NCI-H1092 treated with DMSO at 0.1 percent for 48 hours (cell line): ENCODE measurements at regions not wholly inside any gene's neighbourhood (a gene's known extent, or its start where the extent isn't known, plus 50 kb on each side); places are given as distances from the start of the nearest gene placed in this dataset.
"Not testable (repeated sequence)": the region's sequence is repeated elsewhere in the genome, so short reads cannot be mapped to it uniquely, and the experiment has no call there.

ENCODE experiments used
- DNase-seq: peaks from one replicate; lab custom pipeline; 2025; lab: John Stamatoyannopoulos, UW

DNA sequence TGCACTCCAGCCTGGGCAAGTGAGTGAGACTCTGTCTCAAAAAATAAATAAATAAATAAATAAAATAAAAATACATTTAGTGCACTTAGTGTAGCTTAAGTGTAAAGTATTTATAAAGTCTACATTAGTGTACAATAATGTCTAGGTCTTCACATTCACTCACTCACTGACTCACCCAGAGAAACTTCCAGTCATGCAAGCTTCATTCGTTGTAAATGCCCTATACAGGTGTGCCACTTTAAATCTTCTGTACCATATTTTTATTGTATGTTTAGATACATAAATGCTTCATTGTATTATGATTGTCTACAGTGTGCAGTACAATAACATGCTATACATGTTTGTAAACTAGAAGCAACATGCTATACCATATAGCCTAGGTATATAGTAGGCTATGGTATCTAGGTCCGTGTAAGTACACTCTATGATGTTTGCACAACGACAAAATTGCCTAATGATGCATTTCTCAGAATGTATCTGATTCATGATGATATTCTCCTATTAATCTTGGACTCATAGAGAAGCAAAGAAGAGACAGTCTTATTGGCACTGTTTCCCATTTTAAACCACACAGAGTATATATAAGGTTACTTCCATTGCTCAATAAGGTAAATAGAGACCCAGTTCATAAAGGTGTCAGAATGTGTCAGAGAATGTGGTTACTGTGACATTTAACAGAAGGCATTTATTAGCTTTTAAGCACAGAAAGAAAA is 1314.9 kb downstream of the CDH11 start:
- DNase-seq, result no peak

DNA sequence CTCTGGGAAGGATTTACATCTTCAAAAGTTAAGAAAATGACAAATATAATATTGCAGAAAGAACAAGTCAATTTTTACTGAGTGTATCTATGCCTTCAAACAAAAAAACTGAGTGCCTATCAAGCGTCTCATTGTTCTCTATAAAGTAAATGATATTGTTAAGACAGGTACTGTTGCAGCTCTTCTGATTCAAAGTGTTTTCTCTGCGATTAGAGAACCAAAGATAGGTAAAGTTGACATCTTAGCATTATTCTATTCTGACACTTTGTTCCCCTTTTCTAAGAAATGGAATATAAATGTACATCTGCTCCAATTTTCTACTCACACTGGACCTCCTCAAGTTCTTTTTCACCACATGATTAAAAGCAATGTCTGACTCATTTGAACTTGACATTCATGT is 1317.7 kb downstream of the CDH11 start:
- DNase-seq, result no peak

DNA sequence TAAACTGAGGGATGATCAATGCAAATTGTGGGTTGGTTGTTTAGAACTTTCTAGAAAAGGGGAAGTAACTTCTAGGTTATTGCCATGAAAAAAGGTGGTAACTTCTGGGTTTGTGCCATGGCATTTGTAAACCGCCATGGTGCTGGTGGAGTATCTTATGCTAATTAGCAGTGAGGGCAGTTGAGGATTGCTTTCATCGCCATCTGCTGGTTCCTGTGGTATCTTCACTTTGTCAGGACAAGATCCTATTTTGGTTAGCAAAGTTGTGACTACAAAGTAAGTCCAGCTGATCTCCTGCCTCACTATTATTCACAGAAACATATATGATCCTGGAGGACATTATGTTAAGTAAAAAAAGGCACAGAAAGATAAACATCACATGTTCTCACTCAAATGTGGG is 1332.3 kb downstream of the CDH11 start:
- no peak for DNase-seq

DNA sequence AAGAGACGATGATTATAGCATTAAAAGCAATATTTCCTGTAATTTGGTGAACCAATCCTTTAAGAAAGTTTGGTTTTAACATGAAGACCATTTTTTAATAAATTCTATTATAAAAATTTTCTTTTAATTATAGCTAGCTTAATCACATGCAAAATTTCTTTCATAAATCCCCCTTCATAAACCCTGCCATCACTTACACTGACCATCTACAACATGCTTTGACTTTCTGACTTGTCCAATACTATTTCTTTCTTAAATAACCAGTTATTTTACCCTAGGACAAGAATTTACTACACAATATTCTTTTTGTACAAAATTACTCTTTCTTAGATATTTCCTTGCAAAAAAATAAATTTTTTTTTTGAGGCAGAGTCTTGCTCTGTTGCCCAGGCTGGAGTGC is 1334.8 kb downstream of the CDH11 start:
- no peak for DNase-seq

DNA sequence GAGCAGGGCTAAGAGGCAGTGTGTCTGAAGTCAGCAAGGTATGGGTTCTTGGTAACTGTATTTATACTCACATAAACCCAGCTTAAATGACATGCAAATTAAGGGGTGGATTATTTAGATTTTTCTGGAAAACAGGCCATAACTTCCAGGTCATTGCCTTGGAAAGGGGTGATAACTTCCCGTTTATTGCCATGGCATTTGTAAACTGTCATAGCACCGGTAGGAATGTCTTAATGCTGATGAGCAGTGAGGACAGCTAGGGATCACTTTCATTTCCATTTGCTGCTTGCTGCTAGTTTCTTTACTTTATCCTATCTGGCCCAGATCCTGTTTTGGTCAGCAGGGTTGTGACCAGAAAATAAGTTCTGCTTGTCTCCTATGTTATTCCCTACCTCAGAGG is 1336.7 kb downstream of the CDH11 start:
- no peak for DNase-seq

DNA sequence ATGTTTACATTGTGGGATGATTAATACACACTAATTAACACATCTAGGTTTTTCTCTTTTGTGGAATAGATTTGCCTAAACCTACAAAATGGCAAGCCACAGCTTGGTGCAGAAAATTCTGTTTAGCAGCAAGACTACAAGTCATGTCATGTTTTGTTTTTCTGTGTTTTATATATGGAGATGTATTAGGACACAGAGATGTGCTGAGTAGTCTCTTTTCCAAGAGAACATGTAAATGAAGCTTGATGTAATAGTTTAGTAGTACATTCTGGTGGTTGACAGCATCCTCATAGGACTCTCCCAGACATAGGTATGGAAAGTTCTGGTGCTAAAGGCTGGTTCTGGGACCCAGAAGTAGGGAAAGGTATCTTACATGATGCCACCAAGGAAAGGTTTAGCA is 1345.4 kb downstream of the CDH11 start:
- no peak for DNase-seq

DNA sequence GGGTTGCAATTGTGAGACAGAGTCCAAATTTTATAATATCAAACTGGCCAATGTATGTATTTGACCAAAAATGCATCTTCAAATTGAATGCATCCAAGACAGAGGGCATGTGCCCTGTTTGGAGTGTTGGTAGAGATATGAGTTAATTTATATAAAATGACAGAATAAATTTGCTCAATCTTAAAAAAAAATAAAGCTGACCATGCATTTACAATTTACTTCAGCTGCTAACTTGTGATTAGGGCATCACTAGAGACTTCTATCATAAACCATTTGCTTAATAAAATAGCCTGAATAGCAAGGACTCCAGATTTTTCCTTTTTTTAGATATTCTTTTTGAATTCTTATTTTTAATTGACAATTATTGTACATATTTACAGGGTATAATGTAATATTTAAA is 1345.8 kb downstream of the CDH11 start:
- DNase-seq, result no peak

DNA sequence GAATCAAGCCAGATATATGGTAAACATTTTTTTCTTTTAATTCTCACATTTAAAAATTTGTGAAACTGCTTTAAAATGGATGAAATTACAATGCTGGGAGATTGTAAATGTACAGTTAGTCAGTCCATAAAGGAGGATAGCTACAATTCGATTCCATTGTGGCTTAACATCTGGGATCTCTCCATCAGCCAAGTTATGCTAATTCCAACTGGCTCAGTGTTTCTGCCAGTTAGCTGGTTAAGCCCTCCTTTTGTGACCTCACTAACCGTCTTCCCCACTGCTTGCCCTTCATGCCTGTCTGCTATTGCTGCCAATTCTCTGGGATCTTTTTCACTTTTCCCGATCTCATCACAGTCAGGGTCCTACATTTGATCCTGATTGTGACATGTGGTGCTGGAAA is 1347.6 kb downstream of the CDH11 start:
- no peak for DNase-seq

DNA sequence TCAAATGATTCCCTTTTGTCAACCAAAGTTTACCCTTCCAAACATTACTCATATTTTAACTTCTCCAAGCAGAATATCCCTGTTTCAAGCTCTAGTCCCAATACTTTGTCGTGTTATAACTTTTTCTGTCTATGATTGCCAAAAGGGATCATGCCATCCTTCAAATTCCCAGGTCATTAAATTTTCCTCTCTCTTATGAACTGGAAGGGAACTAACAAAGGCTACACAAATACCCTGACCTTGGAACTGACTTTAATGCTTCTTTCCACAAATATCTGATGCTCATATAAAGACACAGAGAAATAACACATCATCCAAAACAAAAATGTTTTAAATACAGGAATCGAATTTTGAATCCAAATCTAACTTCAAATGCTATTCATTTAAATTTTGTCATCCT is 1352.7 kb downstream of the CDH11 start:
- DNase-seq, result no peak

DNA sequence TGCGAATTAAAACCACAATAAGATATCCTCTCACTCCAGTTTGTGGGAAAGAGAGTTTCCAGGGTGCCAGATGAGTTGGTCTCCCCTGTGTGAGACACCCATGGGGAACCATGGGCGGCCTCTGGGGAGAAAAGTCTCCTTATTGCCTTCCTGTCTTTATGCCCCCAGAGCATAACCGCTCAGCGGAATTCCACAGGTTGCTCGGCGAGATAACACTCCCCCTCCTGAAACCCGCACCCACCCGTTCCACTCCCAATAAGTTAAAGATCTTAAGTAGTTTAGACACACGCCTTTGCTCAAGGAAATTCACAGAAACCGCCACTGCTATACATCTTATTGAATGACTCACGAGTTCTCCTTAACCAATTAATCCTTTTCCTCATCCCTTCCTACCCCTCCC is 1361.6 kb downstream of the CDH11 start:
- DNase-seq, result not testable (repeated sequence)

DNA sequence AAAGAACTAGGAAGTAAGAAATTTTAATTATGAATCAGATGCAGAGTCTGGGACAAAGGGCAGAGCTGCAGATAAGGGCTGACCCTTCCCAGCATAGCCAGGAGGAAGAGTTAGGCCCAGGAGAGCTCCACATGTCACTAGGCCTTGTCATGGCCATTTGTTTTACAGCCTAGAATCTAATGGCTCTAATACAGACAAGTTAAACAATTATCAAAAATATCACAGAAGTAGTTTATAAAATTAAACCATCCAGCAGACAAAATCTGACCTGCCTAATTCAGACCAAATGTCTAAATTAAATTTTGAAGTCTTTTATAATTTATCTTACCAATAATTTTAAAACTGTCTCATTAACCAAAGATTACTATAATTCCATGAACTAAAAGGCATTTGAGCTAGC is 1369.5 kb downstream of the CDH11 start:
- DNase-seq, result no peak

DNA sequence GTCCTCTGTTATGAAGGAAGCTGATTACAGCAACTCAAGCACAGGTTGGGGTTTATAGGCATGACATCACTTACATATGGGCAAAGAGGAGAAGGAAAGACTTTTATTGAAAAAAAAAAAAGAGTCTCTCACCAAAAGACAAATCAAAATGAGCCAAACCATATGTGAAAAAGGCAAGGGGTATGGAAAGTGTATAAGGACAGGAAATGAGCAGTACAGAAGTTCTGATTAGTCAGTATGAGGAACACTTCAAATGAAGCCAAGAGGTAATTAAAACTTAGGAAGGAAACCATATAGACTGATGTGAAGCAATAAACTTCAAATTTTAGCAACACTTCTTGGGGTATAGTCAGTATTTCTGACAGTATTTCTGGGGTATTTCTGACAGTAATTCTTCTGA is 1372.6 kb downstream of the CDH11 start:
- DNase-seq, result no peak

DNA sequence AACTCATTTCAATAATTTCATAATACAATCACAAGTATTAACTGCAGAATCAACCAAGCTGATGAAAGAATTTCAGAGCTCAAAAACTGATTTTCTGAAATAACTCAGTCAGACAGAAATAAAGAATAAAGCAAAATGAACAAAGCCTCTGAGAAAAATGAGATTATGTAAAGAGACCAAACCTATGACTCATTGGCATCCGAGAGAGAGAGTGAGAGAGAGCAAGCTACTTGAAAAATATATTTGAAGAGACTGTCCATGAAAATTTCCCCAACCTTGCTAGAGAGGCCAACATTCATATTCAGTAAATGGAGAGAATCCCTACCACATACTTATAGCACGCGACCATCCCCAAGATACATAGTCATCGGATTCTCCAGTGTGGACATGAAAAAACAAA is 1376.4 kb downstream of the CDH11 start:
- DNase-seq, result no peak

DNA sequence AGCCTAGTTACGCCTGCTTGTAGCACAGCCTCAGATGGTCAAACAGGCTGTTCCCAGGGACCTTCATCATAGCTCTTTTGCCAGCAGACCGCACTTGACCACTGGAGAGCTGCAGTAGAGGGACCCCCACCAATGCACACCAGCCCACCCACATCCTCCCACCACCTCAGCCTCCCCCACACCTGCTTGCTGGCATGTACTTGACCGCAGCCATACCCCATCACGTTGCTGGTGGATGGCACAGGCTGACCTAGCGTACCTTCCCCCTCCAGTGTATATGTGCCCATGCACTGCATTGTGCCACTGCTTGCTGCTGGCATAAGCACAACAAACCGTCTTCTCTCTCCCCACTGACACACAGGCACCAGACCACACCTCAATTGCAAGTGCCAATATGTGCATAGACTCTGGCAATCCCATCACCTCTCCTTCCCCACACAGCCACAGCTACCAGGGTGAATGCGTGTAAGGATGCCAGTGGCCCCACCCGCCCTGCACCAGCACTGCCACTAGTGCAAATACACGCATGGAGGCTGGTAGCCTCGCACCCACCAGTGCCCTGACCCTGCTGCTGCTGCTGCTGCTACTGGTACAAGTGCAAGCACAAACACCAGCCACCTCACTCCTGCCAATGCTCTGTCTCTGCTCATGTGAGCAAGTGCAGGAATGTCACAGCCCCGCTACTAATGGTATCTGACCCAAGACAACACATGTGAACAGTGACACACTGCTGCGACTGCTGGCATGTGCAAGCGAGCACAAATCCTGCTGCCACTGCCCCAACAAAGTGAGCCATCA is 1377.6 kb downstream of the CDH11 start:
- no peak for DNase-seq

DNA sequence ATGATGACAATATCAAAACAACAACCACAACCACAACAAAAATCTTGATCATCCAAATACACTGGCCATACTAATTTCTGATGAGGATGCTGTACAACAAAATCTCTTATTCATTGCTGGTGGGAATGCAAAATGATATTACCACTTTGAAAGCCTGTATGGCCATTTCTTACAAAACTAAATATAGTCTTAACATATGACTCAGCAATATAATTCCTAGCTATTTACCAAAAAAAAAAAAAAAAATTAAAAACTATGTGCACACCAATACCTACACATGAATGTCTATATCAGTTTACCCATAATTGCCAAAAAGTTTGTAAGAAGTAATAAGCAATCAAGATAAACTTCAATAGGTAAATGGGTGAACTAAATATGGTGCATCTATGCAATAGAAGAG is 1379.7 kb downstream of the CDH11 start:
- DNase-seq, result no peak

DNA sequence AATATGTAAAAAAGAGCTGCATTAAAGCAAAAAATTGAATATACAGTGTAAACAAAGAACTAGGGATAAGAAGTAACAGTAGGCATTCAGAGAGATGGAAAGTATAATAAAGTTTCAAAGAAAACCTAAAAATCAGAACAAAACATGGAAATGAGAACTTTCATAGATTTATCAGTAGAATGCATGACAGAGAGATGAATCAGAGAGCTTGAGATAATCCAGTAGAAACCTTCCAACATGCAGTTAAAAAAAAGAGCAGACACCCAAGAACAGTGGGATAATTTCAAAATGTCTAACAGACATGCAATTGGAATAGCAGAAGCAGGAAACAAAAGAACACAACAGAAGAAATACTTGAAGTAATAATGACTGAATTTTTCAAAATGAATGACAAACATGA is 1384.2 kb downstream of the CDH11 start:
- DNase-seq, result no peak

DNA sequence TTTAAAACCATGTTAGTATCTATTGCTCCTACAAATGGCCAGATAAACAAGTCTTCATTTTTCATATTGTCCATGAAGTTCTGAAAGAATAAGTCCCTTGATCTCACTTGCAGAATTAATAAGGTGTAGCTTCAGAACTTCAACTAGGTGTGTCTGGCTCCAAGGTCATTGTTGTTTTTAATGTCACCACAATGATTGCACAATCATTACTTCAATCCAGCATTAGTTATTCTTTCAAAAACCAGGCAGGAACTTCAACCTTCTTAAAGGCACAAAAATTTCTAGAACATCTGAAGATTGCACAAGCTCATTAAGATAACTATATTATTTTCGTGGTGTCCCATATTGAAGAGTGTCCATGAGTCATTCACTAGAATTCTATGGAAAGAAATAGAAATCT is 1386.4 kb downstream of the CDH11 start:
- DNase-seq, result no peak

DNA sequence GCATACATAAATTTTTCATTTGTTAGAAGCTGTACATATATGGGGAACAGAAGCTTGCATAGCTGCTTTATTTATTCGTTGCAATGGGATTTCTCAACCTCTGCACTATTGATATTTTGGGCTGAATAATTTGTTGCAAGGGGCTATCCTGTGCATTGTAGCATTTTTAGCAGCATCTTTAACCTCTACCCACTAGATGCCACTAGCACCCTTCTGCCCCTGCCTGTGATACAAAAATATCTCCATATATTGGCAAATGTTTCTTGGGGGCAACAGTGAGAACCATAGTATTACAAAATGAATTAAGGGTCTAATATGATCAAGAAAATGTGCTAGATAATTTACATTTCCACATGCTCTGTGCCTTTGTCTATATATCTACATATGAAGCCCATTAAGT is 1401.0 kb downstream of the CDH11 start:
- no peak for DNase-seq

DNA sequence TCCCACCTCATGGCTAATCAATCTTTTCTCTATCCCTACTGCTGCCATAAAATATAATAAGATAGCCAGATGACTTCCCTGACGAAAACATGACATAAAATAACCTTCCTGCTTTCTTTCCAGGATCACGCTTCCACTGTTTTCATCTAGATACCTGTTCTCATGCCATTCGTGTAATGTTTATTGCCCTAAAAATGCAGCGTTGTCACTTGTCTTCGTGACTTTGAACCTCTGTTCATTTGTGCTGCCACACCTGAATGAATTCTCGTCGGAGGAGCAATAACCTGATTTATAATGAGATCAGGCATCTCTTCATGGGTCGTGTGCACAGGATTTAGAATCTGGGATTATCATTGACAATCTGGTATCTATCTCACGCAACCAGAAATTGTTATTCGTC is 1401.9 kb downstream of the CDH11 start:
- DNase-seq, result no peak

DNA sequence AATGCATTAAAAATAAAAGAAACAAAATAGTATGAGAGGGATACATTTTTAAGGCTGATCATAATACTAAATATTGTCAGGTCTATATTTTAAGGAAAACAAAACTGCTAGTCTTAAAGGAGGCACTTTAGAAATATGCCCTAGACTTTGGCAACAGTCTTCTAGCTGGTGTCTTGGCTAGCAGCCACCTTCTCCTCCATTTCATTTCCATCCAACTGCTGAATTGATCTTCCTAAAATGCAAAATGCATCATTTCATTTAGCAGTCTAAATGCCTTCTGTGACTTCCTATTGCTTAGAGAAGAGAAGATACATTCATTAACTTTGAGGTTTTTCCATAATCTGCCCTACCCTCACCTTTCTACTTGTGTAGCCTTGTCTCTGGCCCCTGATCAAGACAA is 1404.1 kb downstream of the CDH11 start:
- DNase-seq, result no peak

DNA sequence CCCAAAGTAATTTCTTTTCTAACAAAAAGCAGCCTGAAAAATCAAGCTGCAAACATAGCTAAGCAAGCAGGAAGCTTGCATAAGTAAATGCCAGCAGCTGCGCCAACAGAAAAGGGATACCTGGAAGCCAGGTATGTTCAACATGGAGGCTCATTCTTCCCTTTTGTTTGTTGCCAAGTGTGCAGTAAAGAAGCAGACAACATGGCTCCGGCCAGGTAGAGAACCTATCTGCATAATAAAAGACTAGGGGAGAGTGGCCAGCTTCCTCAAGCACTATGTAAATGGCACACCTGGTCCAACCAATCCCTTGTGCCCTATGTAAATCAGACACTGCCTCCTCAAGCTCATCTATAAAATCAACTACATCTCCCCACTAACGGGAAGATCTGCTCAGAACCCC is 1407.0 kb downstream of the CDH11 start:
- DNase-seq, result no peak

DNA sequence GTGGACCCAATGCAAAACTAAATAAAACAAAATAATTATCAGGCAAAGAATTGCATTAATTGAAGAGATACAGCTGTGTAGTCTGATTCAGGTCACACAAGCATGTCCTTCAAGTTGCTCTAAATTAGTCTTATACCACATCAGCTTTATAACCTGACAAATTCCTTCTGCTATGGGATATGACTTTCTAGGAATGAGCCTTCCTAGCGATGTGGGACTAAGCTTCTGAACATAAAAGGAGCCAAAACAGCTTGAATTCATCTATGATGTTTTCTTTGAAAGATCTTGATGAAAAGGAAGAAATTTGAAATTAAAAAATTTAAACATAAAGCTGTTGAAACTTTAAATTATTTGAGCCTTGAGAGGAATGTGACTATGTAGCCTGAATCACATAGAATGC is 1409.1 kb downstream of the CDH11 start:
- no peak for DNase-seq

DNA sequence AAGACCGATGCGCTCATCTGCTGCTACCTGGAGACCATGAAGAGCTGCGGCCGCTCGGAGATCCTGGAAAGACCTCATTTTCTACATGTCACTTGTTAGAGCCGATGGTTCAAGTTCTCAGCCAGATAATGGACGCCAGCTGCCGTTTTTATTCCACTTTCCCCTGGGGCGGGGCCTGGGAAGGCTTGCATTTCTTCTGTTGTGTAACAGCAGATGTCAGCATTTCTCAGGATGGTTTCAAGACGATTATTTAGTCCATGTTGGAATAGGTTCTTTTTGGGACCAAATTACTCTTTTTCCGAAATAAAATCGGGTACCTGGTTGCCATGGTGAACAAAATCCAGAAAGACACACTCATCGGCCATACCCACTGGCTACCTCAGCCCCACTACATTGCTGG is 1418.3 kb downstream of the CDH11 start:
- DNase-seq, result no peak
